Smooth muscle cell (in vitro differentiated cells): ENCODE measurements at regions not wholly inside any gene's neighbourhood (a gene's known extent, or its start where the extent isn't known, plus 50 kb on each side); places are given as distances from the start of the nearest gene placed in this dataset.

ENCODE experiments used
- DNase-seq: peaks from one replicate; lab custom pipeline; 2025; ENCODE audit not compliant: unreplicated experiment; lab: John Stamatoyannopoulos, UW
- H2AFZ ChIP-seq: fragments of 200-600 bp; sonication (generic); 2 replicates; pipeline ENCODE4 v1.6.0; 2016; ENCODE audit warnings: antibody characterized with exemption, low read depth, mild to moderate bottlenecking
- H3F3A ChIP-seq: fragments of 200-600 bp; sonication (generic); 2 replicates; pipeline ENCODE4 v1.6.0; 2017; ENCODE audit warnings: antibody characterized with exemption, low read depth
- H3K27ac ChIP-seq: fragments of 200-600 bp; sonication (generic); 2 replicates; pipeline ENCODE4 v1.5.1; 2016; ENCODE audit warnings: low read depth, mild to moderate bottlenecking
- H3K27me3 ChIP-seq: fragments of 200-600 bp; sonication (generic); 2 replicates; pipeline ENCODE4 v1.6.1; 2016; ENCODE audit warnings: low read depth, mild to moderate bottlenecking
- H3K36me3 ChIP-seq: fragments of 200-600 bp; sonication (generic); 2 replicates; pipeline ENCODE4 v1.5.1; 2016; ENCODE audit warnings: low read depth
- H3K4me1 ChIP-seq: fragments of 200-600 bp; sonication (generic); 2 replicates; pipeline ENCODE4 v1.5.1; 2016; ENCODE audit warnings: low read depth
- H3K4me2 ChIP-seq: fragments of 200-600 bp; sonication (generic); 2 replicates; pipeline ENCODE4 v1.6.0; 2016; ENCODE audit warnings: mild to moderate bottlenecking
- H3K4me3 ChIP-seq: fragments of 200-600 bp; sonication (generic); 2 replicates; pipeline ENCODE4 v1.5.1; 2016; ENCODE audit warnings: mild to moderate bottlenecking
- H3K79me2 ChIP-seq: fragments of 200-600 bp; sonication (generic); 2 replicates; pipeline ENCODE4 v1.6.0; 2016; ENCODE audit warnings: low read depth, mild to moderate bottlenecking
- H3K9ac ChIP-seq: fragments of 200-600 bp; sonication (generic); 2 replicates; pipeline ENCODE4 v1.6.0; 2016; ENCODE audit warnings: low read depth
- H3K9me3 ChIP-seq: fragments of 200-600 bp; sonication (generic); replicated peaks from 2 replicates; pipeline ENCODE4 v1.5.1; 2016; ENCODE audit warnings: low read depth
- H4K20me1 ChIP-seq: fragments of 200-600 bp; sonication (generic); 2 replicates; pipeline ENCODE4 v1.6.0; 2016; ENCODE audit warnings: low read depth
- CTCF ChIP-seq: fragments of 200-600 bp; sonication (generic); IDR thresholded peaks from 2 replicates; pipeline ENCODE4 v1.5.1; 2017; ENCODE audit warnings: borderline replicate concordance, mild to moderate bottlenecking, antibody characterized with exemption; ENCODE audit not compliant: insufficient read depth, poor library complexity, severe bottlenecking
- WGBS: methylation state at CpG from one replicate; pipeline ENCODE4 v1.1.7; 2016; ENCODE audit warnings: low lambda C conversion rate; 5-methylcytosine and 5-hydroxymethylcytosine counted together

- WGBS: 7% methylated on average over 2 of the region's 2 CpGs
- Histone ChIP-seq H3K79me2 (no peaks in the 10 kb centered on the region), H3K27me3 (peaks cover 3% of the 10 kb centered on the region), H3K36me3 (no peaks in the 10 kb centered on the region), H3K4me1 (no peaks in the 10 kb centered on the region), H3K9me3 (no peaks in the 10 kb centered on the region), H3K27ac (no peak overlapping the region), H4K20me1 (no peaks in the 10 kb centered on the region), H3K4me2 (no peak overlapping the region), H2AFZ (peak overlapping the region; percentile 69), H3K9ac (no peak overlapping the region), H3K4me3 (no peak overlapping the region), H3F3A (no peaks in the 10 kb centered on the region)
- no peak for DNase-seq
- peak; percentile 30 for TF ChIP-seq CTCF
These were observed 67.6 kb upstream of the TDRD3 start for GRCh38 chr13:60329221-60329923.

- no peak overlapping the region for H3K9ac ChIP-seq
- H3K27me3 ChIP-seq: peaks cover 3% of the 10 kb centered on the region
- H3K4me3 ChIP-seq: no peak overlapping the region
- H2AFZ ChIP-seq: no peak overlapping the region
- no peaks in the 10 kb centered on the region for H3K4me1 ChIP-seq
- DNase-seq: no peak
- H3F3A ChIP-seq: no peaks in the 10 kb centered on the region
- H3K36me3 ChIP-seq: no peaks in the 10 kb centered on the region
- no peaks in the 10 kb centered on the region for H3K79me2 ChIP-seq
- TF ChIP-seq CTCF: no peak
- H3K4me2 ChIP-seq: no peak overlapping the region
- no peaks in the 10 kb centered on the region for H3K9me3 ChIP-seq
- 69% methylated on average over 4 of the region's 4 CpGs for WGBS
- H4K20me1 ChIP-seq: no peaks in the 10 kb centered on the region
- H3K27ac ChIP-seq: no peak overlapping the region
These were observed 65.6 kb upstream of the TDRD3 start for GRCh38 chr13:60331249-60332012.

GRCh38 chr13:60332682-60333081 is 64.3 kb upstream of the TDRD3 start:
- no peaks in the 10 kb centered on the region for H4K20me1 ChIP-seq
- no peaks in the 10 kb centered on the region for H3K4me1 ChIP-seq
- H3F3A ChIP-seq: no peaks in the 10 kb centered on the region
- H3K27ac ChIP-seq: no peak overlapping the region
- H3K79me2 ChIP-seq: no peaks in the 10 kb centered on the region
- H3K4me2 ChIP-seq: no peak overlapping the region
- H2AFZ ChIP-seq: no peak overlapping the region
- no peak overlapping the region for H3K4me3 ChIP-seq
- H3K27me3 ChIP-seq: peaks cover 10% of the 10 kb centered on the region
- no peaks in the 10 kb centered on the region for H3K9me3 ChIP-seq
- DNase-seq: no peak
- no peaks in the 10 kb centered on the region for H3K36me3 ChIP-seq
- no peak overlapping the region for H3K9ac ChIP-seq
- WGBS: 83% methylated on average over 1 of the region's 1 CpG
- no peak for TF ChIP-seq CTCF
